ENCODE measurements at regions not wholly inside any gene's neighbourhood (a gene's known extent, or its start where the extent isn't known, plus 50 kb on each side); places are given as distances from the start of the nearest gene placed in this dataset.

- TF ChIP-seq, protein P1, sequence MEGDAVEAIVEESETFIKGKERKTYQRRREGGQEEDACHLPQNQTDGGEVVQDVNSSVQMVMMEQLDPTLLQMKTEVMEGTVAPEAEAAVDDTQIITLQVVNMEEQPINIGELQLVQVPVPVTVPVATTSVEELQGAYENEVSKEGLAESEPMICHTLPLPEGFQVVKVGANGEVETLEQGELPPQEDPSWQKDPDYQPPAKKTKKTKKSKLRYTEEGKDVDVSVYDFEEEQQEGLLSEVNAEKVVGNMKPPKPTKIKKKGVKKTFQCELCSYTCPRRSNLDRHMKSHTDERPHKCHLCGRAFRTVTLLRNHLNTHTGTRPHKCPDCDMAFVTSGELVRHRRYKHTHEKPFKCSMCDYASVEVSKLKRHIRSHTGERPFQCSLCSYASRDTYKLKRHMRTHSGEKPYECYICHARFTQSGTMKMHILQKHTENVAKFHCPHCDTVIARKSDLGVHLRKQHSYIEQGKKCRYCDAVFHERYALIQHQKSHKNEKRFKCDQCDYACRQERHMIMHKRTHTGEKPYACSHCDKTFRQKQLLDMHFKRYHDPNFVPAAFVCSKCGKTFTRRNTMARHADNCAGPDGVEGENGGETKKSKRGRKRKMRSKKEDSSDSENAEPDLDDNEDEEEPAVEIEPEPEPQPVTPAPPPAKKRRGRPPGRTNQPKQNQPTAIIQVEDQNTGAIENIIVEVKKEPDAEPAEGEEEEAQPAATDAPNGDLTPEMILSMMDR (conservative IDR thresholded peaks at IDR 0.05): no peak
- H2AK5ac ChIP-seq (ENCODE audit: insufficient read length, low read length): no peak overlapping the region
- no peaks in the 10 kb centered on the region for H3K79me2 ChIP-seq (ENCODE audit: insufficient read depth, low read length)
- H2BK12ac ChIP-seq (ENCODE audit: insufficient read length, low read depth, low read length): no peak overlapping the region
- no CpG with 5 or more reads among the region's 8 CpGs for WGBS (ENCODE audit: extremely low coverage, insufficient read length, low lambda C conversion rate)
- no peak overlapping the region for H2BK15ac ChIP-seq (ENCODE audit: low read depth, low read length)
- Mint-ChIP-seq H3K9me3 (no peaks in the 10 kb centered on the region), H3K27ac (no peak overlapping the region), H3K4me1 (peaks cover 0 to 9% of the 10 kb centered on the region in 2 experiments; a peak in 1 of 4 replicates), H3K4me3 (no peak overlapping the region), H3K36me3 (ENCODE audit: insufficient read depth in 1 of 3, low read depth in 3 of 3) (no peaks in the 10 kb centered on the region), H3K27me3 (ENCODE audit: low read depth) (no peaks in the 10 kb centered on the region)
- no peak overlapping the region for H3K4me2 ChIP-seq (ENCODE audit: insufficient read depth, insufficient read length, low read length)
- H2BK120ac ChIP-seq (ENCODE audit: low read depth, low read length, poor library complexity, severe bottlenecking): no peak overlapping the region
- no peak overlapping the region for H3K14ac ChIP-seq (ENCODE audit: insufficient read depth, low read length)
- H3K18ac ChIP-seq (ENCODE audit: insufficient read length, low read depth, low read length): no peak overlapping the region
- no peak overlapping the region for H3K23ac ChIP-seq (ENCODE audit: insufficient read length, low read depth, low read length)
- H3K9ac ChIP-seq (ENCODE audit: extremely low read depth, insufficient read length, low read length): no peak overlapping the region
- no peaks in the 10 kb centered on the region for H3K79me1 ChIP-seq (ENCODE audit: insufficient read depth, low read depth, low read length, poor library complexity, severe bottlenecking)
- no peaks in the 10 kb centered on the region for H3K4me1 ChIP-seq (ENCODE audit: insufficient read depth, low read length)
- no peak for DNase-seq
- no peak overlapping the region for H4K5ac ChIP-seq (ENCODE audit: insufficient read length, low read depth, low read length)
- H4K8ac ChIP-seq (replicated peaks; ENCODE audit: insufficient read length, low read depth, low read length): no peak overlapping the region
- H3K9me3 ChIP-seq (ENCODE audit: control insufficient read depth, low read depth, low read length): no peaks in the 10 kb centered on the region
- no peak overlapping the region for H3K56ac ChIP-seq (ENCODE audit: insufficient read length, low read depth, low read length)
- H3T11ph ChIP-seq (ENCODE audit: low read length): no peak overlapping the region
- no peaks in the 10 kb centered on the region for H3K23me2 ChIP-seq (ENCODE audit: insufficient read length, low read depth, low read length, poor library complexity, severe bottlenecking)
- no peak overlapping the region for H3K27ac ChIP-seq (ENCODE audit: insufficient read length, low read depth, low read length)
- no peaks in the 10 kb centered on the region for H4K20me1 ChIP-seq (ENCODE audit: control insufficient read depth, insufficient read depth, insufficient read length)
- H3K4ac ChIP-seq (ENCODE audit: low read depth, low read length): no peak overlapping the region
- H2AFZ ChIP-seq (ENCODE audit: low read length): no peak overlapping the region
- no peaks in the 10 kb centered on the region for H3K27me3 ChIP-seq (ENCODE audit: insufficient read depth, low read length)
- no peak overlapping the region for H2BK20ac ChIP-seq (ENCODE audit: low read depth, low read length, poor library complexity, severe bottlenecking)
- H2BK5ac ChIP-seq (ENCODE audit: insufficient read length, low read length): no peak overlapping the region
- no peak overlapping the region for H4K91ac ChIP-seq (ENCODE audit: insufficient read length, low read depth, low read length)
Measured at GRCh38 chr6:163724196-163724595, 309.7 kb downstream of the QKI start.

All from H9 (cell line).